Erythroblast (primary cell): ENCODE measurements at regions not wholly inside any gene's neighbourhood (a gene's known extent, or its start where the extent isn't known, plus 50 kb on each side); places are given as distances from the start of the nearest gene placed in this dataset.

ENCODE experiments used
- GATA1 ChIP-seq: IDR thresholded peaks from 2 replicates; pipeline ENCODE4 v1.6.1; 2011; ENCODE audit warnings: low read depth, mild to moderate bottlenecking, control low read depth, low read length, moderate library complexity
- POLR2A ChIP-seq: IDR thresholded peaks from 2 replicates; pipeline ENCODE4 v1.6.1; 2011; ENCODE audit warnings: mild to moderate bottlenecking, low read length

DNA sequence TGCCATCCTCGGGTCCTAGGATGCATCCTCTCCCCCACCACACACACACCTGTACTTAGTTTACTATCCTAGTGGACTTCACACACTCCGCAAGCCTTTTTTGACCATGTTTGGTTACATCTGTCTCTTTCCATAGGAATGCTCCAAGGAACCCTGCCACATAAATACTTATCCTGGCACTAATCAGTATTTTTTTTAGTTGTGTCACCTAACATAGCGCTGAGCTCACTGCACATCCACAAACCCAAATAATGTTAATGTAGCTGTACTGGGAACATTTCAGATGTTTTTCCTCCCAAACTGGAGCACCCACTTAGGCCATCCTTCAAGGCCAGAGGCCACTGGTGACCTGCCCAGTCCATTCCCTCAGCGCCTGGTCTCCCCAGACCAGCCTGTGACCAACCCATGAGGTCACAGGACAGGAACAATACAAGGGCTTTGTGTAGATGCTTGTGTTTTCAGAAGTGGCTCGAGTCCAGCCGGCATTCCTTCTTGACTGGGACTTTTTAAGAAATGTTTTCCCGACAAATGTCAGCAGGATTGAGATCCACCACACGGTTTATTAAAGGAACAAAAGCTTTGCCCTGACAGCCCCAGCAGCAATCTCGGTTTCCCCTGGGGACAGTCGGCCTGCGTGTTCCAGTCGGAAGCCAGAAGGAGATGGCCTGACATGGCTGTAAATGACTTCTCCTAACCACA is 181.4 kb downstream of the JCAD start:
- no peak for TF ChIP-seq POLR2A
- no peak for TF ChIP-seq GATA1
